ENCODE measurements at regions not wholly inside any gene's neighbourhood (a gene's known extent, or its start where the extent isn't known, plus 50 kb on each side); places are given as distances from the start of the nearest gene placed in this dataset.

DNA sequence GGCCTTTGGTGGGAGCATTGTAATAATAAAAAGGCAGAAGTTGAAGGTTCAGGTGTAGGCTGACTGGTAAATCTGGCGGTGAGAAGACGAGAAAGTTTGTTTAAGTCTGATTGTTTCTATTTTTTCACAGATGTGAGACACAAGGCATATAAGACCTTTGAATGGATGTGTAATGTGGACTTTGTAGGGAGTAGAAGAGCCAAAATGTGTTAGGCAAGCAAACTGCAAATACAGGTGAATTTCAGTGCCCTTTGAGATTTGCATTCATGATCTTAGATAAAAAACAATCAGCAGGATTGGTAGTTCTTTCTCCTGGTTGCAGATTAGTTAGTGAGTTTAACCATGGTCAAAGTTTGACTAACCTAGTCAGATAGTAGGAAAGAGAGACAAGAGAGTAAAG, 238.9 kb downstream of the FRK start:
- ChIA-PET CTCF (no interaction called here), RAD21 (ENCODE audit: low non-redundant PET in 1 of 2, low total read pairs in 2 of 2, uncharacterized antibody in 2 of 2, unreplicated experiment in 2 of 2) (no interaction called here), POLR2A (no interaction called here)
- no peak overlapping the region for H2AFZ ChIP-seq (ENCODE audit: low read depth, low read length, poor library complexity, severe bottlenecking)
- BruUV-seq (replicated peaks) = no TSS peak
- H3K4me1 ChIP-seq (ENCODE audit: control insufficient read depth in 1 of 2, insufficient read depth in 2 of 2, low read length in 2 of 2) = no peaks in the 10 kb centered on the region
- no peaks in the 10 kb centered on the region; the same call in 1 of the 2 replicates for H4K20me1 ChIP-seq (ENCODE audit: insufficient read depth)
- H3K79me2 ChIP-seq (ENCODE audit: insufficient read depth, low read length) = no peaks in the 10 kb centered on the region
- no peak overlapping the region for H3K4me2 ChIP-seq (ENCODE audit: low read length)
- no peaks in the 10 kb centered on the region for H3K9me2 ChIP-seq (ENCODE audit: insufficient read depth)
- H3K36me3 ChIP-seq (ENCODE audit: control insufficient read depth in 1 of 2, insufficient read depth in 2 of 2, low read length in 2 of 2) = no peaks in the 10 kb centered on the region
- DNase-seq (ENCODE audit: low read depth, low spot score) = no peak
- H3K9me3 ChIP-seq (ENCODE audit: control insufficient read depth in 1 of 2, insufficient read depth in 1 of 2, low read depth in 1 of 2, low read length in 2 of 2) = no peaks in the 10 kb centered on the region
- no peak for ATAC-seq
- H3K4me3 ChIP-seq (replicated peaks in 1 of 2; ENCODE audit: low read depth in 1 of 2, low read length in 2 of 2) = no peak overlapping the region
- H3K27me3 ChIP-seq (ENCODE audit: insufficient read depth, low read length) = no peaks in the 10 kb centered on the region; the same call in none of the 2 replicates
- no peak overlapping the region for H3K27ac ChIP-seq (ENCODE audit: low read depth, low read length)
- no peak overlapping the region for H3K9ac ChIP-seq (ENCODE audit: low read length)
- TF ChIP-seq EZH2 (IDR thresholded peaks at IDR 0.05) = no peak
- TF ChIP-seq, protein P1, sequence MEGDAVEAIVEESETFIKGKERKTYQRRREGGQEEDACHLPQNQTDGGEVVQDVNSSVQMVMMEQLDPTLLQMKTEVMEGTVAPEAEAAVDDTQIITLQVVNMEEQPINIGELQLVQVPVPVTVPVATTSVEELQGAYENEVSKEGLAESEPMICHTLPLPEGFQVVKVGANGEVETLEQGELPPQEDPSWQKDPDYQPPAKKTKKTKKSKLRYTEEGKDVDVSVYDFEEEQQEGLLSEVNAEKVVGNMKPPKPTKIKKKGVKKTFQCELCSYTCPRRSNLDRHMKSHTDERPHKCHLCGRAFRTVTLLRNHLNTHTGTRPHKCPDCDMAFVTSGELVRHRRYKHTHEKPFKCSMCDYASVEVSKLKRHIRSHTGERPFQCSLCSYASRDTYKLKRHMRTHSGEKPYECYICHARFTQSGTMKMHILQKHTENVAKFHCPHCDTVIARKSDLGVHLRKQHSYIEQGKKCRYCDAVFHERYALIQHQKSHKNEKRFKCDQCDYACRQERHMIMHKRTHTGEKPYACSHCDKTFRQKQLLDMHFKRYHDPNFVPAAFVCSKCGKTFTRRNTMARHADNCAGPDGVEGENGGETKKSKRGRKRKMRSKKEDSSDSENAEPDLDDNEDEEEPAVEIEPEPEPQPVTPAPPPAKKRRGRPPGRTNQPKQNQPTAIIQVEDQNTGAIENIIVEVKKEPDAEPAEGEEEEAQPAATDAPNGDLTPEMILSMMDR (IDR thresholded peaks at IDR 0.05 in 2 of 3, conservative IDR thresholded peaks at IDR 0.05 in 1 of 3; ENCODE audit: borderline replicate concordance in 1 of 3, insufficient read depth in 1 of 3, low read depth in 2 of 3, low read length in 2 of 3) = no peak
- no peak for TF ChIP-seq TCF7L2 (IDR thresholded peaks at IDR 0.05; ENCODE audit: borderline replicate concordance, extremely low read depth, insufficient read depth, insufficient read length)
- no peak for TF ChIP-seq ZFX (IDR thresholded peaks at IDR 0.05)
- TF ChIP-seq, protein P2, sequence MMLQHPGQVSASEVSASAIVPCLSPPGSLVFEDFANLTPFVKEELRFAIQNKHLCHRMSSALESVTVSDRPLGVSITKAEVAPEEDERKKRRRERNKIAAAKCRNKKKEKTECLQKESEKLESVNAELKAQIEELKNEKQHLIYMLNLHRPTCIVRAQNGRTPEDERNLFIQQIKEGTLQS (IDR thresholded peaks at IDR 0.05) = no peak
- no peak for TF ChIP-seq CEBPB (IDR thresholded peaks at IDR 0.05; ENCODE audit: low read depth)
- TF ChIP-seq, protein P3, sequence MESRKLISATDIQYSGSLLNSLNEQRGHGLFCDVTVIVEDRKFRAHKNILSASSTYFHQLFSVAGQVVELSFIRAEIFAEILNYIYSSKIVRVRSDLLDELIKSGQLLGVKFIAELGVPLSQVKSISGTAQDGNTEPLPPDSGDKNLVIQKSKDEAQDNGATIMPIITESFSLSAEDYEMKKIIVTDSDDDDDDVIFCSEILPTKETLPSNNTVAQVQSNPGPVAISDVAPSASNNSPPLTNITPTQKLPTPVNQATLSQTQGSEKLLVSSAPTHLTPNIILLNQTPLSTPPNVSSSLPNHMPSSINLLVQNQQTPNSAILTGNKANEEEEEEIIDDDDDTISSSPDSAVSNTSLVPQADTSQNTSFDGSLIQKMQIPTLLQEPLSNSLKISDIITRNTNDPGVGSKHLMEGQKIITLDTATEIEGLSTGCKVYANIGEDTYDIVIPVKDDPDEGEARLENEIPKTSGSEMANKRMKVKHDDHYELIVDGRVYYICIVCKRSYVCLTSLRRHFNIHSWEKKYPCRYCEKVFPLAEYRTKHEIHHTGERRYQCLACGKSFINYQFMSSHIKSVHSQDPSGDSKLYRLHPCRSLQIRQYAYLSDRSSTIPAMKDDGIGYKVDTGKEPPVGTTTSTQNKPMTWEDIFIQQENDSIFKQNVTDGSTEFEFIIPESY (IDR thresholded peaks at IDR 0.05; ENCODE audit: extremely low read depth, insufficient replicate concordance, low read length) = no peak
- no peak for TF ChIP-seq FOSL1 (IDR thresholded peaks at IDR 0.05; ENCODE audit: low read depth)
- TF ChIP-seq POLR2AphosphoS5 (IDR thresholded peaks at IDR 0.05; ENCODE audit: low read depth, low read length) = no peak
- TF ChIP-seq, protein P4, sequence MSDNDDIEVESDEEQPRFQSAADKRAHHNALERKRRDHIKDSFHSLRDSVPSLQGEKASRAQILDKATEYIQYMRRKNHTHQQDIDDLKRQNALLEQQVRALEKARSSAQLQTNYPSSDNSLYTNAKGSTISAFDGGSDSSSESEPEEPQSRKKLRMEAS (IDR thresholded peaks at IDR 0.05) = no peak
- no peak for TF ChIP-seq SP1 (IDR thresholded peaks at IDR 0.05; ENCODE audit: low read depth)
- no peak for TF ChIP-seq JUND (IDR thresholded peaks at IDR 0.05)
- intact Hi-C loops (cut with micrococcal nuclease) = no loop called here
